ENCODE measurements at regions not wholly inside any gene's neighbourhood (a gene's known extent, or its start where the extent isn't known, plus 50 kb on each side); places are given as distances from the start of the nearest gene placed in this dataset.

GRCh38 chr5:85784746-85785145 lies 833.0 kb upstream of the COX7C start:
- H3K4me3 ChIP-seq (ENCODE audit: low read length in 2 of 2): no peak overlapping the region
- no peak overlapping the region for H3K9ac ChIP-seq (ENCODE audit: low read length in 2 of 2)
- H3K27me3 ChIP-seq (ENCODE audit: control insufficient read depth in 1 of 2, insufficient read depth in 2 of 2, low read length in 2 of 2): no peaks in the 10 kb centered on the region
- no peaks in the 10 kb centered on the region for H3K9me3 ChIP-seq (ENCODE audit: control insufficient read depth in 2 of 2, low read length in 2 of 2)
- no peaks in the 10 kb centered on the region for H3K4me1 ChIP-seq (ENCODE audit: control insufficient read depth, insufficient read depth, low read length)
- no peaks in the 10 kb centered on the region for H3K36me3 ChIP-seq (ENCODE audit: control insufficient read depth in 2 of 2, insufficient read depth in 2 of 2, low read length in 2 of 2)
- no peak overlapping the region for H3K27ac ChIP-seq (ENCODE audit: low read length)

- no peaks in the 10 kb centered on the region for H3K27me3 ChIP-seq (ENCODE audit: control insufficient read depth in 1 of 2, insufficient read depth in 2 of 2, low read length in 2 of 2)
- no peaks in the 10 kb centered on the region for H3K36me3 ChIP-seq (ENCODE audit: control insufficient read depth in 2 of 2, insufficient read depth in 2 of 2, low read length in 2 of 2)
- H3K4me1 ChIP-seq (ENCODE audit: control insufficient read depth, insufficient read depth, low read length): no peaks in the 10 kb centered on the region
- no peak overlapping the region for H3K4me3 ChIP-seq (ENCODE audit: low read length in 2 of 2)
- no peaks in the 10 kb centered on the region for H3K9me3 ChIP-seq (ENCODE audit: control insufficient read depth in 2 of 2, low read length in 2 of 2)
- H3K27ac ChIP-seq (ENCODE audit: low read length): no peak overlapping the region
- H3K9ac ChIP-seq (ENCODE audit: low read length in 2 of 2): no peak overlapping the region
Observed at GRCh38 chr5:85813146-85813545, 804.6 kb upstream of the COX7C start.

- H3K9ac ChIP-seq (ENCODE audit: low read length in 2 of 2): no peak overlapping the region
- no peaks in the 10 kb centered on the region for H3K9me3 ChIP-seq (ENCODE audit: control insufficient read depth in 2 of 2, low read length in 2 of 2)
- H3K4me1 ChIP-seq (ENCODE audit: control insufficient read depth, insufficient read depth, low read length): no peaks in the 10 kb centered on the region
- no peaks in the 10 kb centered on the region for H3K27me3 ChIP-seq (ENCODE audit: control insufficient read depth in 1 of 2, insufficient read depth in 2 of 2, low read length in 2 of 2)
- no peaks in the 10 kb centered on the region for H3K36me3 ChIP-seq (ENCODE audit: control insufficient read depth in 2 of 2, insufficient read depth in 2 of 2, low read length in 2 of 2)
- no peak overlapping the region for H3K27ac ChIP-seq (ENCODE audit: low read length)
- no peak overlapping the region for H3K4me3 ChIP-seq (ENCODE audit: low read length in 2 of 2)
Observed at GRCh38 chr5:85814596-85814995, 803.1 kb upstream of the COX7C start.

GRCh38 chr5:85823462-85824426 lies 794.0 kb upstream of the COX7C start:
- no peak overlapping the region for H3K27ac ChIP-seq (ENCODE audit: low read length)
- no peaks in the 10 kb centered on the region for H3K27me3 ChIP-seq (ENCODE audit: control insufficient read depth in 1 of 2, insufficient read depth in 2 of 2, low read length in 2 of 2)
- H3K9ac ChIP-seq (ENCODE audit: low read length in 2 of 2): no peak overlapping the region
- H3K36me3 ChIP-seq (ENCODE audit: control insufficient read depth in 2 of 2, insufficient read depth in 2 of 2, low read length in 2 of 2): no peaks in the 10 kb centered on the region
- H3K9me3 ChIP-seq (ENCODE audit: control insufficient read depth in 2 of 2, low read length in 2 of 2): no peaks in the 10 kb centered on the region
- H3K4me1 ChIP-seq (ENCODE audit: control insufficient read depth, insufficient read depth, low read length): no peaks in the 10 kb centered on the region
- H3K4me3 ChIP-seq (ENCODE audit: low read length in 2 of 2): no peak overlapping the region

- Histone ChIP-seq H3K4me1 (ENCODE audit: control insufficient read depth, insufficient read depth, low read length) (no peaks in the 10 kb centered on the region), H3K27me3 (ENCODE audit: control insufficient read depth in 1 of 2, insufficient read depth in 2 of 2, low read length in 2 of 2) (no peaks in the 10 kb centered on the region), H3K36me3 (ENCODE audit: control insufficient read depth in 2 of 2, insufficient read depth in 2 of 2, low read length in 2 of 2) (no peaks in the 10 kb centered on the region), H3K9ac (ENCODE audit: low read length in 2 of 2) (no peak overlapping the region), H3K9me3 (ENCODE audit: control insufficient read depth in 2 of 2, low read length in 2 of 2) (no peaks in the 10 kb centered on the region), H3K27ac (ENCODE audit: low read length) (no peak overlapping the region), H3K4me3 (ENCODE audit: low read length in 2 of 2) (no peak overlapping the region)
Observed at GRCh38 chr5:85838781-85839180, 779.0 kb upstream of the COX7C start.

- no peaks in the 10 kb centered on the region for H3K9me3 ChIP-seq (ENCODE audit: control insufficient read depth in 2 of 2, low read length in 2 of 2)
- no peaks in the 10 kb centered on the region for H3K27me3 ChIP-seq (ENCODE audit: control insufficient read depth in 1 of 2, insufficient read depth in 2 of 2, low read length in 2 of 2)
- H3K27ac ChIP-seq (ENCODE audit: low read length): no peak overlapping the region
- H3K4me1 ChIP-seq (ENCODE audit: control insufficient read depth, insufficient read depth, low read length): no peaks in the 10 kb centered on the region
- no peak overlapping the region for H3K4me3 ChIP-seq (ENCODE audit: low read length in 2 of 2)
- no peaks in the 10 kb centered on the region for H3K36me3 ChIP-seq (ENCODE audit: control insufficient read depth in 2 of 2, insufficient read depth in 2 of 2, low read length in 2 of 2)
- no peak overlapping the region for H3K9ac ChIP-seq (ENCODE audit: low read length in 2 of 2)
Observed at GRCh38 chr5:85841653-85842052, 776.1 kb upstream of the COX7C start.

GRCh38 chr5:85843535-85843934 lies 774.2 kb upstream of the COX7C start:
- Histone ChIP-seq H3K27me3 (ENCODE audit: control insufficient read depth in 1 of 2, insufficient read depth in 2 of 2, low read length in 2 of 2) (no peaks in the 10 kb centered on the region), H3K36me3 (ENCODE audit: control insufficient read depth in 2 of 2, insufficient read depth in 2 of 2, low read length in 2 of 2) (no peaks in the 10 kb centered on the region), H3K4me3 (ENCODE audit: low read length in 2 of 2) (no peak overlapping the region), H3K9ac (ENCODE audit: low read length in 2 of 2) (no peak overlapping the region), H3K27ac (ENCODE audit: low read length) (no peak overlapping the region), H3K4me1 (ENCODE audit: control insufficient read depth, insufficient read depth, low read length) (no peaks in the 10 kb centered on the region), H3K9me3 (ENCODE audit: control insufficient read depth in 2 of 2, low read length in 2 of 2) (no peaks in the 10 kb centered on the region)

GRCh38 chr5:85849411-85849810 lies 768.3 kb upstream of the COX7C start:
- Histone ChIP-seq H3K36me3 (ENCODE audit: control insufficient read depth in 2 of 2, insufficient read depth in 2 of 2, low read length in 2 of 2) (no peaks in the 10 kb centered on the region), H3K27ac (ENCODE audit: low read length) (no peak overlapping the region), H3K27me3 (ENCODE audit: control insufficient read depth in 1 of 2, insufficient read depth in 2 of 2, low read length in 2 of 2) (no peaks in the 10 kb centered on the region), H3K9me3 (ENCODE audit: control insufficient read depth in 2 of 2, low read length in 2 of 2) (no peaks in the 10 kb centered on the region), H3K4me1 (ENCODE audit: control insufficient read depth, insufficient read depth, low read length) (no peaks in the 10 kb centered on the region), H3K9ac (ENCODE audit: low read length in 2 of 2) (no peak overlapping the region), H3K4me3 (ENCODE audit: low read length in 2 of 2) (no peak overlapping the region)

- Histone ChIP-seq H3K36me3 (ENCODE audit: control insufficient read depth in 2 of 2, insufficient read depth in 2 of 2, low read length in 2 of 2) (no peaks in the 10 kb centered on the region), H3K9me3 (ENCODE audit: control insufficient read depth in 2 of 2, low read length in 2 of 2) (no peaks in the 10 kb centered on the region), H3K27ac (ENCODE audit: low read length) (no peak overlapping the region), H3K9ac (ENCODE audit: low read length in 2 of 2) (no peak overlapping the region), H3K4me1 (ENCODE audit: control insufficient read depth, insufficient read depth, low read length) (no peaks in the 10 kb centered on the region), H3K27me3 (ENCODE audit: control insufficient read depth in 1 of 2, insufficient read depth in 2 of 2, low read length in 2 of 2) (no peaks in the 10 kb centered on the region), H3K4me3 (ENCODE audit: low read length in 2 of 2) (no peak overlapping the region)
Observed at GRCh38 chr5:85865296-85865695, 752.4 kb upstream of the COX7C start.

- no peak overlapping the region for H3K27ac ChIP-seq (ENCODE audit: low read length)
- no peak overlapping the region for H3K9ac ChIP-seq (ENCODE audit: low read length in 2 of 2)
- no peaks in the 10 kb centered on the region for H3K4me1 ChIP-seq (ENCODE audit: control insufficient read depth, insufficient read depth, low read length)
- no peaks in the 10 kb centered on the region for H3K36me3 ChIP-seq (ENCODE audit: control insufficient read depth in 2 of 2, insufficient read depth in 2 of 2, low read length in 2 of 2)
- no peak overlapping the region for H3K4me3 ChIP-seq (ENCODE audit: low read length in 2 of 2)
- no peaks in the 10 kb centered on the region for H3K27me3 ChIP-seq (ENCODE audit: control insufficient read depth in 1 of 2, insufficient read depth in 2 of 2, low read length in 2 of 2)
- no peaks in the 10 kb centered on the region for H3K9me3 ChIP-seq (ENCODE audit: control insufficient read depth in 2 of 2, low read length in 2 of 2)
Observed at GRCh38 chr5:85868070-85868469, 749.7 kb upstream of the COX7C start.

GRCh38 chr5:85893996-85894395 lies 723.7 kb upstream of the COX7C start:
- H3K9me3 ChIP-seq (ENCODE audit: control insufficient read depth in 2 of 2, low read length in 2 of 2): no peaks in the 10 kb centered on the region
- no peak overlapping the region for H3K4me3 ChIP-seq (ENCODE audit: low read length in 2 of 2)
- no peak overlapping the region for H3K9ac ChIP-seq (ENCODE audit: low read length in 2 of 2)
- no peaks in the 10 kb centered on the region for H3K27me3 ChIP-seq (ENCODE audit: control insufficient read depth in 1 of 2, insufficient read depth in 2 of 2, low read length in 2 of 2)
- no peaks in the 10 kb centered on the region for H3K36me3 ChIP-seq (ENCODE audit: control insufficient read depth in 2 of 2, insufficient read depth in 2 of 2, low read length in 2 of 2)
- H3K4me1 ChIP-seq (ENCODE audit: control insufficient read depth, insufficient read depth, low read length): no peaks in the 10 kb centered on the region
- no peak overlapping the region for H3K27ac ChIP-seq (ENCODE audit: low read length)

Measured in stomach smooth muscle (tissue), 2 donors.